Activated CD4-positive, alpha-beta T cell treated with anti-CD3 and anti-CD28 coated beads, Interleukin-10, Interleukin-2, amounts not matched to agents 100 ng/mL and 50 ng/mL, durations not matched to agents 16 hours and 8 hours (primary cell): ENCODE measurements at regions not wholly inside any gene's neighbourhood (a gene's known extent, or its start where the extent isn't known, plus 50 kb on each side); places are given as distances from the start of the nearest gene placed in this dataset.
"Not testable (repeated sequence)": the region's sequence is repeated elsewhere in the genome, so short reads cannot be mapped to it uniquely, and the experiment has no call there.

Experiments
- DNase-seq: peaks from one replicate; pipeline ENCODE4 v3.0.0-alpha.2; 2020

- not testable (repeated sequence) for DNase-seq
These were observed 426.2 kb upstream of the SPATA31A3 start for GRCh38 chr9:67418496-67419079.

GRCh38 chr9:67417341-67417983, 425.1 kb upstream of the SPATA31A3 start:
- not testable (repeated sequence) for DNase-seq

GRCh38 chr9:67416639-67417038, 424.3 kb upstream of the SPATA31A3 start:
- not testable (repeated sequence) for DNase-seq

- not testable (repeated sequence) for DNase-seq
These were observed 418.4 kb upstream of the SPATA31A3 start for GRCh38 chr9:67410606-67411220.

- DNase-seq = not testable (repeated sequence)
These were observed 411.4 kb upstream of the SPATA31A3 start for GRCh38 chr9:67403739-67404138.

- not testable (repeated sequence) for DNase-seq
These were observed 405.4 kb upstream of the SPATA31A3 start for GRCh38 chr9:67397731-67398130.

- not testable (repeated sequence) for DNase-seq
These were observed 402.4 kb upstream of the SPATA31A3 start for GRCh38 chr9:67394782-67395181.

GRCh38 chr9:67394038-67394437, 401.7 kb upstream of the SPATA31A3 start:
- DNase-seq = not testable (repeated sequence)

- DNase-seq = not testable (repeated sequence)
These were observed 377.3 kb upstream of the SPATA31A3 start for GRCh38 chr9:67369664-67370063.

GRCh38 chr9:67362325-67362724, 370.0 kb upstream of the SPATA31A3 start:
- not testable (repeated sequence) for DNase-seq

GRCh38 chr9:67353961-67354360, 361.6 kb upstream of the SPATA31A3 start:
- DNase-seq = not testable (repeated sequence)

GRCh38 chr9:67349424-67349759, 357.0 kb upstream of the SPATA31A3 start:
- not testable (repeated sequence) for DNase-seq

- not testable (repeated sequence) for DNase-seq
These were observed 356.4 kb upstream of the SPATA31A3 start for GRCh38 chr9:67348562-67349423.

- DNase-seq = not testable (repeated sequence)
These were observed 355.7 kb upstream of the SPATA31A3 start for GRCh38 chr9:67348094-67348493.

- DNase-seq = not testable (repeated sequence)
These were observed 346.9 kb upstream of the SPATA31A3 start for GRCh38 chr9:67339216-67339615.

- not testable (repeated sequence) for DNase-seq
These were observed 345.9 kb upstream of the SPATA31A3 start for GRCh38 chr9:67338201-67338600.

GRCh38 chr9:67334727-67335572, 342.6 kb upstream of the SPATA31A3 start:
- not testable (repeated sequence) for DNase-seq

GRCh38 chr9:67331634-67332033, 339.3 kb upstream of the SPATA31A3 start:
- DNase-seq = not testable (repeated sequence)

- DNase-seq = not testable (repeated sequence)
These were observed 321.1 kb upstream of the SPATA31A3 start for GRCh38 chr9:67313409-67313808.

- DNase-seq = not testable (repeated sequence)
These were observed 320.2 kb upstream of the SPATA31A3 start for GRCh38 chr9:67312504-67312903.

- not testable (repeated sequence) for DNase-seq
These were observed 314.8 kb upstream of the SPATA31A3 start for GRCh38 chr9:67307109-67307508.

- DNase-seq = not testable (repeated sequence)
These were observed 296.4 kb upstream of the SPATA31A3 start for GRCh38 chr9:67288797-67289196.
